ENCODE measurements at regions not wholly inside any gene's neighbourhood (a gene's known extent, or its start where the extent isn't known, plus 50 kb on each side); places are given as distances from the start of the nearest gene placed in this dataset.

DNA sequence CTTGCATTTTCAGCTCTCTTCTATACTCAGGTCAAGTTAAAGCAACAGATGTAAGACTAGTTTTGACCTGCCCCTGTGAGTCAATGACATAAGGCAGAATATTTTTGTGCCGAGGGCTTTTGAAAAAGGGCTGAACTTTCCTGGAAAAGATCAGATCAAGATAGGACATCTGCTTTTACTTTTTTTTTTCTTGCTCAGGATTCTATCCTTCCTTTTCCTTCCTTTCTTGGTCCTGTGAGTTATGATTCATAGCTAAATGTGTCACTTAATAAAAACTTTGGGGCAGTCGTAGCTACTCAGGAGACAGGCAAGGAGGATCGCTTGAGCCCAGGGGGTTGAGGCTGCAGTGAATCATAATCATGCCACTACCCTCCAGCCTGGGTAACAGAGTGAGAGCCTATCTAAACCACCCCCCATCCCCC, 84.3 kb upstream of the BRINP1 start:
- intact Hi-C loops (cut with DNase I; ENCODE audit: low total_unique reads), result no loop called here
- Histone ChIP-seq H3K4me3 (no peak overlapping the region), H3K36me3 (no peaks in the 10 kb centered on the region), H3K27ac (no peak overlapping the region), H3K27me3 (no peaks in the 10 kb centered on the region), H3K4me1 (no peaks in the 10 kb centered on the region), H3K9me3 (no peaks in the 10 kb centered on the region)
- no peak for DNase-seq
- TF ChIP-seq POLR2A (IDR thresholded peaks at IDR 0.05), result no peak
- TF ChIP-seq, protein P1, sequence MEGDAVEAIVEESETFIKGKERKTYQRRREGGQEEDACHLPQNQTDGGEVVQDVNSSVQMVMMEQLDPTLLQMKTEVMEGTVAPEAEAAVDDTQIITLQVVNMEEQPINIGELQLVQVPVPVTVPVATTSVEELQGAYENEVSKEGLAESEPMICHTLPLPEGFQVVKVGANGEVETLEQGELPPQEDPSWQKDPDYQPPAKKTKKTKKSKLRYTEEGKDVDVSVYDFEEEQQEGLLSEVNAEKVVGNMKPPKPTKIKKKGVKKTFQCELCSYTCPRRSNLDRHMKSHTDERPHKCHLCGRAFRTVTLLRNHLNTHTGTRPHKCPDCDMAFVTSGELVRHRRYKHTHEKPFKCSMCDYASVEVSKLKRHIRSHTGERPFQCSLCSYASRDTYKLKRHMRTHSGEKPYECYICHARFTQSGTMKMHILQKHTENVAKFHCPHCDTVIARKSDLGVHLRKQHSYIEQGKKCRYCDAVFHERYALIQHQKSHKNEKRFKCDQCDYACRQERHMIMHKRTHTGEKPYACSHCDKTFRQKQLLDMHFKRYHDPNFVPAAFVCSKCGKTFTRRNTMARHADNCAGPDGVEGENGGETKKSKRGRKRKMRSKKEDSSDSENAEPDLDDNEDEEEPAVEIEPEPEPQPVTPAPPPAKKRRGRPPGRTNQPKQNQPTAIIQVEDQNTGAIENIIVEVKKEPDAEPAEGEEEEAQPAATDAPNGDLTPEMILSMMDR (IDR thresholded peaks at IDR 0.05), result no peak

DNA sequence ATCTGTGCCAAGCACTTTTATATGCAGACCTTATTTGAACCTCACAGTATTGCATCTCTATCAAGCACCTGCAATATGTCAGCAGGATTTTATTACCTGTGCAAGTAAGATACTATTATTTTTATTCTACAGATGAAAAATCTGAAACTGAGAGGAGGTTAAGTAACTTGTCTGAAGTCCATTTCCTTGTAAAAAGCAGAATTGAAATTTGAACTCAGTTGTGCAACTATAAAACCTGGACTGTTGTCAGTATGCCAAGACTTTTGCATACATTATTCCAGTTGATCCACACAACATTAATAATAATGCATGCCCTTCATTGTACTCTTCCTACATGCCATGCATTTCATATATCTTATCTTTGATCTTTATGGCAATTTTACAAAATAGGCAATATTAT, 82.2 kb upstream of the BRINP1 start:
- H3K27me3 ChIP-seq, result no peaks in the 10 kb centered on the region
- no peaks in the 10 kb centered on the region for H3K4me1 ChIP-seq
- no peaks in the 10 kb centered on the region for H3K36me3 ChIP-seq
- DNase-seq, result no peak
- H3K4me3 ChIP-seq, result no peak overlapping the region
- intact Hi-C loops (cut with DNase I; ENCODE audit: low total_unique reads), result no loop called here
- no peaks in the 10 kb centered on the region for H3K9me3 ChIP-seq
- H3K27ac ChIP-seq, result no peak overlapping the region
- TF ChIP-seq POLR2A (IDR thresholded peaks at IDR 0.05), result no peak
- TF ChIP-seq, protein P1 (IDR thresholded peaks at IDR 0.05), result no peak

GRCh38 chr9:119443179-119443578, 73.9 kb upstream of the BRINP1 start:
- H3K27ac ChIP-seq, result no peak overlapping the region
- TF ChIP-seq POLR2A (IDR thresholded peaks at IDR 0.05), result no peak
- TF ChIP-seq, protein P1 (IDR thresholded peaks at IDR 0.05), result no peak
- no peaks in the 10 kb centered on the region for H3K9me3 ChIP-seq
- H3K27me3 ChIP-seq, result no peaks in the 10 kb centered on the region
- intact Hi-C loops (cut with DNase I; ENCODE audit: low total_unique reads), result no loop called here
- no peaks in the 10 kb centered on the region for H3K4me1 ChIP-seq
- H3K4me3 ChIP-seq, result no peak overlapping the region
- DNase-seq, result no peak
- H3K36me3 ChIP-seq, result no peaks in the 10 kb centered on the region

DNA sequence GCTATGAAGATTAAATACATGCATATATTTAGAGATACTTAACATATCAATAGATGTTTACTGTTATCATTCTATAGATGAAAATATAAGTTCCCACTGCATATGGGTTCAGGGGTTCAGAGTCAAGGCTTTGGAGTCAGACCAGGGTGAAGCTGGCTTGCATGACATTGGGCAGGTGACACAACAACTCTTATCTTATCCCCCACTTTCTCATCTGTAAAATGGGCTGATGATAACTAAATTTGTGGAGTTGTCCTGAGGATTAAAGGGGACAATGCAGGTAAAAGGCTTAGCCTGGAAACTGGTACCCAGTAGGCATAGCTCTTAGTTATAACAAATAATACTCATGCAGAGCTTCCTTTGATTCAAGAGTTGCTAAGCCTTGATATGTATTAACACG, 72.6 kb upstream of the BRINP1 start:
- Histone ChIP-seq H3K4me3 (no peak overlapping the region), H3K4me1 (no peaks in the 10 kb centered on the region), H3K27me3 (no peaks in the 10 kb centered on the region), H3K9me3 (no peaks in the 10 kb centered on the region), H3K27ac (no peak overlapping the region), H3K36me3 (no peaks in the 10 kb centered on the region)
- intact Hi-C loops (cut with DNase I; ENCODE audit: low total_unique reads), result no loop called here
- TF ChIP-seq, protein P1 (IDR thresholded peaks at IDR 0.05), result no peak
- TF ChIP-seq POLR2A (IDR thresholded peaks at IDR 0.05), result no peak
- DNase-seq, result no peak

GRCh38 chr9:119441338-119441737, 72.1 kb upstream of the BRINP1 start:
- Histone ChIP-seq H3K27ac (no peak overlapping the region), H3K36me3 (no peaks in the 10 kb centered on the region), H3K4me1 (no peaks in the 10 kb centered on the region), H3K9me3 (no peaks in the 10 kb centered on the region), H3K4me3 (no peak overlapping the region), H3K27me3 (no peaks in the 10 kb centered on the region)
- intact Hi-C loops (cut with DNase I; ENCODE audit: low total_unique reads), result no loop called here
- DNase-seq, result no peak
- no peak for TF ChIP-seq POLR2A (IDR thresholded peaks at IDR 0.05)
- TF ChIP-seq, protein P1 (IDR thresholded peaks at IDR 0.05), result no peak

Data from uterus (tissue), 3 donors.